Heart right ventricle (tissue), 16 donors: ENCODE measurements at regions not wholly inside any gene's neighbourhood (a gene's known extent, or its start where the extent isn't known, plus 50 kb on each side); places are given as distances from the start of the nearest gene placed in this dataset.

Experiments used
- ATAC-seq, 8 donors: fragments of 200-7000 bp; cut with Tn5 transposase; one replicate each; pipeline ENCODE4 v1.9.1; 2020; ENCODE audit warnings: mild to moderate bottlenecking in 8 of 8, moderate library complexity in 8 of 8, moderate number of reproducible peaks in 1 of 8
- DNase-seq, 2 donors: peaks; one replicate each; pipeline ENCODE4 v3.0.0-alpha.2; 2020
- H3K27ac ChIP-seq, 10 donors: fragments of 200-600 bp; sonication (generic) in 2 of 10; one replicate each; pipeline versions ENCODE4 v1.5.0 to v1.8.0; 2020 to 2022; ENCODE audit warnings: mild to moderate bottlenecking in 3 of 10
- H3K27me3 ChIP-seq, 7 donors: fragments of 200-600 bp; one replicate each; pipeline ENCODE4 v1.8.0; 2021 to 2022; ENCODE audit warnings: mild to moderate bottlenecking in 2 of 7
- H3K36me3 ChIP-seq, 9 donors: fragments of 200-600 bp; sonication (generic) in 1 of 9; one replicate each; pipeline versions ENCODE4 v1.5.0 to v1.8.0; 2020 to 2022; ENCODE audit warnings: mild to moderate bottlenecking in 2 of 9
- H3K4me1 ChIP-seq, 9 donors: fragments of 200-600 bp; sonication (generic) in 1 of 9; one replicate each; pipeline versions ENCODE4 v1.5.0 to v1.8.0; 2020 to 2022; ENCODE audit warnings: mild to moderate bottlenecking in 4 of 9
- H3K4me3 ChIP-seq, 10 donors: fragments of 200-600 bp; sonication (generic) in 2 of 10; one replicate each; pipeline versions ENCODE4 v1.5.0 to v1.8.0; 2020 to 2022; ENCODE audit warnings: mild to moderate bottlenecking in 7 of 10, moderate library complexity in 2 of 10
- H3K9me3 ChIP-seq, 11 donors: fragments of 200-600 bp in 10 of 11; sonication (generic) in 2 of 11; one replicate each; pipeline versions ENCODE4 v1.5.0 to v1.8.0; 2013 to 2022; ENCODE audit warnings: mild to moderate bottlenecking in 2 of 11, control low read depth in 1 of 11, moderate library complexity in 1 of 11
- CTCF ChIP-seq, 9 donors: fragments of 200-600 bp; sonication (generic) in 2 of 9; IDR thresholded peaks; one replicate each; pipeline versions ENCODE4 v1.5.0 to v1.8.0; 2021 to 2022; ENCODE audit warnings: antibody characterized with exemption in 9 of 9, mild to moderate bottlenecking in 5 of 9, moderate library complexity in 1 of 9
- WGBS, 2 donors: extraction: QIAGEN DNeasy Blood & Tissue Kit; methylation state at CpG; one replicate each; pipeline ENCODE4 v1.1.7; 2013; ENCODE audit warnings: inconsistent platforms in 1 of 2; 5-methylcytosine and 5-hydroxymethylcytosine counted together
- intact Hi-C, 10 donors: fragments of 100-400 bp; cut with DNase I; formaldehyde crosslinking; loops; one replicate each; pipeline versions ENCODE4 v1.11.1 to v1.14.2; 2022
- donor health status: Arrhythmogenic right ventricular cardiomyopathy.
- donor health status: ischemic (EF 13 %, LVEDD 7.1; RV severe dilation, severe dysfunction).
- donor health status: healthy with polysubstance abuse.
- donor health status: DM: no; HTN: yes; CAD: no.
- donor health status: DM: no; HTN: no; CAD: no.
- donor health status: ischemic (EF 25% LVEDD 6.9; RV normal size, moderate dysfunction).
- donor health status: ischemic (EF 25% LVEDD 5.7; RV mildly dilated, moderate dysfunction).
- donor health status: healthy.
- donor health status: DM: yes; HTN: yes; CAD: no.
- donor health status: Ischemic cardiomyopathy.
- donor health status: ischemic (EF 35%, LVEDD 5.7; RV mildly dilated, moderate dysfunction).
- donor health status: nonischemic (EF 11% LVEDD 7.7; RV severe dilation, severe dysfunction).
- donor health status: DM: yes; HTN: yes; CAD: no.
- donor health status: PGD.
- donor health status: ischemic (EF 29% LVEDD 5.4; RV normal size, mild dysfunction).
- donor health status: nonischemic (EF 23%, LVEDD 6.1; RV moderate dilation, normal function).

DNA sequence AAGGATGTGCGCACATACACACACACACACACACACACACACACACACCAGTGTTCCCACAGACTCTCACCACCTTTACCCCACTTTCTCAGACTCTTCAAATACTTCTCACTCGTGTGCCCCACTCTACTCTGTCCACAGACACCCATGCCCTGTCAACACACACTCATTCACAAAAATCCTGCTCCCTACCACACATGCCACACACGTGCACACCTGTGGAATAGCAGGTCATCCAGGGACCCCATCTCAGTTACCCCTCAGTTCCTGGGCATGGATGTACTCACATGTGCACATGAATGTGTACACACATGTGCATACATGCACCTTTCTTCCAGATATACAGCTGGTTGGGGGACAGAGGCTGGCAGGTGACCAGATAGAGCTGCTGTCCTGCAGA, 142.9 kb downstream of the EMX2 start:
- 67 to 70% methylated on average over 3 of the region's 3 CpGs for WGBS, 2 donors
- ATAC-seq: no peak
- intact Hi-C loops: no loop called here
- peaks cover 0 to 30% (median 18%) of the 10 kb centered on the region in 7 donors for H3K27me3 ChIP-seq
- TF ChIP-seq CTCF (IDR thresholded peaks at IDR 0.05): no peak
- no peak overlapping the region for H3K4me3 ChIP-seq
- peaks cover 0 to 8% (median 0%) of the 10 kb centered on the region in 9 donors for H3K4me1 ChIP-seq
- H3K36me3 ChIP-seq: no peaks in the 10 kb centered on the region
- no peak for DNase-seq
- no peak overlapping the region for H3K27ac ChIP-seq
- H3K9me3 ChIP-seq: no peaks in the 10 kb centered on the region

- Histone ChIP-seq H3K27ac (no peak overlapping the region), H3K27me3 (peaks cover 0 to 33% (median 18%) of the 10 kb centered on the region in 7 donors), H3K4me1 (peaks cover 0 to 8% (median 0%) of the 10 kb centered on the region in 9 donors), H3K4me3 (no peak overlapping the region), H3K36me3 (no peaks in the 10 kb centered on the region), H3K9me3 (no peaks in the 10 kb centered on the region)
- ATAC-seq: no peak
- TF ChIP-seq CTCF (IDR thresholded peaks at IDR 0.05): no peak
- DNase-seq: no peak
- 65 to 71% methylated on average over 4 of the region's 4 CpGs for WGBS, 2 donors
- intact Hi-C loops: no loop called here
Measured at GRCh38 chr10:117686606-117687005, 144.1 kb downstream of the EMX2 start.

DNA sequence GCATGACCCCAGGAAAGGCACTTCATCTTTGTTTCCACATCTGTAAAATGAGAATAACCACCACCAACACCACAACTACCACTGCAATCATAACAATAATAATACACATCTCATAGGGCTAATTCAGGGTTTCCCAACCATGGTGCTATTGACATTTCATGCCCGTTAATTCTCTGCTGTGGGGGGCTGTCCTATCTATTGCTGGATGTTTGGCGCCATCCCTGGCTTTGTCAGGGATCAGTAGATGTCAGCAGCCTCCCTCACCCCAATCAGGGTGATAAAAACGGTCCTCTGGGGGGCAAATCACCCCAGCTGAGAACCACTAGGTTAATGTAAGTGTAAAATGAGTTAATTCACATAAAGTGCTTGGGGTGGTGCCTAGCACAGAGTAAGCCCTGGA, 145.8 kb downstream of the EMX2 start:
- no peak for DNase-seq
- 28 to 35% methylated on average over 3 of the region's 3 CpGs for WGBS, 2 donors
- Histone ChIP-seq H3K27ac (no peak overlapping the region), H3K27me3 (peaks cover 0 to 34% (median 18%) of the 10 kb centered on the region in 7 donors), H3K36me3 (no peaks in the 10 kb centered on the region), H3K4me3 (no peak overlapping the region), H3K4me1 (peaks cover 0 to 8% (median 0%) of the 10 kb centered on the region in 9 donors), H3K9me3 (no peaks in the 10 kb centered on the region)
- intact Hi-C loops: no loop called here
- no peak for ATAC-seq
- no peak for TF ChIP-seq CTCF (IDR thresholded peaks at IDR 0.05)

DNA sequence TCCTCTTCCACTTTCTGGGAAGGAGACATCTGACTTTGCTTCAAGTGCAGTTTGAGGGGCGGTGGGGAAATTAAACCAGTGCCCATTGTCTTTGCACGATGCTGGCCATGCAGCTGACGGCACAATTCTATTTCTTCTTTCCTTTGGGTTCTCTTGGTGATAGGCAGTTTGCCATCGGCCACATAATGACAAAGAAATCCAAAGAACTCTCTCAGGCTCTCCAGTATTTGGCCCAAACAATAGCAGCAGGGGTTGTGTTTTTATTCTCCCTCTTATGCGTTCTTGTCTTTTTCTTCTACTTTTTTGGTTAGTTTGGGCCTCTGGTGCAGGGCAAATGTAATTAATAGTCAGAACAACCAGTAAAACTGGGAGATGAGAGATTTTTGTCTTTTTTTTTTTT, 147.0 kb downstream of the EMX2 start:
- H3K4me3 ChIP-seq: no peak overlapping the region
- peaks cover 0 to 33% (median 13%) of the 10 kb centered on the region in 7 donors for H3K27me3 ChIP-seq
- peaks cover 0 to 5% (median 0%) of the 10 kb centered on the region in 9 donors for H3K4me1 ChIP-seq
- intact Hi-C loops: no loop called here
- H3K36me3 ChIP-seq: no peaks in the 10 kb centered on the region
- H3K27ac ChIP-seq: no peak overlapping the region
- DNase-seq: no peak
- no peak for ATAC-seq
- no peaks in the 10 kb centered on the region for H3K9me3 ChIP-seq
- 57 to 58% methylated on average over 5 of the region's 5 CpGs for WGBS, 2 donors
- no peak for TF ChIP-seq CTCF (IDR thresholded peaks at IDR 0.05)
